ENCODE measurements at regions not wholly inside any gene's neighbourhood (a gene's known extent, or its start where the extent isn't known, plus 50 kb on each side); places are given as distances from the start of the nearest gene placed in this dataset.
A peak's percentile ranks its signal among the peaks of the same experiment; 100 is the strongest.
"Not testable (repeated sequence)": the region's sequence is repeated elsewhere in the genome, so short reads cannot be mapped to it uniquely, and the experiment has no call there.

GRCh38 chr7:46594831-46595230 lies 673.8 kb upstream of the IGFBP3 start:
- not testable (repeated sequence) for DNase-seq (ENCODE audit: low read depth, low spot score)

- not testable (repeated sequence) for DNase-seq (ENCODE audit: low read depth, low spot score)
Observed at GRCh38 chr7:46590918-46591905, 670.1 kb upstream of the IGFBP3 start.

- no peak for DNase-seq (ENCODE audit: low read depth, low spot score)
Observed at GRCh38 chr7:46589286-46589685, 668.2 kb upstream of the IGFBP3 start.

GRCh38 chr7:46586406-46586805 lies 665.3 kb upstream of the IGFBP3 start:
- DNase-seq (ENCODE audit: low read depth, low spot score), result no peak

GRCh38 chr7:46583656-46584055 lies 662.6 kb upstream of the IGFBP3 start:
- no peak for DNase-seq (ENCODE audit: low read depth, low spot score)

GRCh38 chr7:46581268-46581667 lies 660.2 kb upstream of the IGFBP3 start:
- no peak for DNase-seq (ENCODE audit: low read depth, low spot score)

- no peak for DNase-seq (ENCODE audit: low read depth, low spot score)
Observed at GRCh38 chr7:46580766-46581165, 659.7 kb upstream of the IGFBP3 start.

GRCh38 chr7:46577394-46577793 lies 656.3 kb upstream of the IGFBP3 start:
- no peak for DNase-seq (ENCODE audit: low read depth, low spot score)

GRCh38 chr7:46576950-46577349 lies 655.9 kb upstream of the IGFBP3 start:
- peak; percentile 80 for DNase-seq (ENCODE audit: low read depth, low spot score)

- DNase-seq (ENCODE audit: low read depth, low spot score), result no peak
Observed at GRCh38 chr7:46572691-46573090, 651.6 kb upstream of the IGFBP3 start.

- no peak for DNase-seq (ENCODE audit: low read depth, low spot score)
Observed at GRCh38 chr7:46571996-46572395, 650.9 kb upstream of the IGFBP3 start.

GRCh38 chr7:46569133-46569465 lies 648.0 kb upstream of the IGFBP3 start:
- no peak for DNase-seq (ENCODE audit: low read depth, low spot score)

GRCh38 chr7:46568420-46569132 lies 647.5 kb upstream of the IGFBP3 start:
- DNase-seq (ENCODE audit: low read depth, low spot score), result no peak

GRCh38 chr7:46567858-46568257 lies 646.8 kb upstream of the IGFBP3 start:
- no peak for DNase-seq (ENCODE audit: low read depth, low spot score)

- no peak for DNase-seq (ENCODE audit: low read depth, low spot score)
Observed at GRCh38 chr7:46566097-46566774, 645.2 kb upstream of the IGFBP3 start.

- no peak for DNase-seq (ENCODE audit: low read depth, low spot score)
Observed at GRCh38 chr7:46565253-46566096, 644.4 kb upstream of the IGFBP3 start.

GRCh38 chr7:46559194-46559832 lies 638.2 kb upstream of the IGFBP3 start:
- no peak for DNase-seq (ENCODE audit: low read depth, low spot score)

GRCh38 chr7:46558482-46559193 lies 637.6 kb upstream of the IGFBP3 start:
- DNase-seq (ENCODE audit: low read depth, low spot score), result no peak

- no peak for DNase-seq (ENCODE audit: low read depth, low spot score)
Observed at GRCh38 chr7:46557781-46558180, 636.7 kb upstream of the IGFBP3 start.

GRCh38 chr7:46557295-46557711 lies 636.2 kb upstream of the IGFBP3 start:
- DNase-seq (ENCODE audit: low read depth, low spot score), result no peak

Data from pulmonary artery endothelial cell (primary cell).